GM12874 (cell line): ENCODE measurements at regions not wholly inside any gene's neighbourhood (a gene's known extent, or its start where the extent isn't known, plus 50 kb on each side); places are given as distances from the start of the nearest gene placed in this dataset.

ENCODE experiments used
- TF ChIP-seq, protein P1 (sequence below): IDR thresholded peaks from 2 replicates; pipeline ENCODE4 v1.5.1; 2011; ENCODE audit warnings: low read depth, mild to moderate bottlenecking, control low read depth, low read length, moderate library complexity; ENCODE audit not compliant: insufficient read depth

DNA sequence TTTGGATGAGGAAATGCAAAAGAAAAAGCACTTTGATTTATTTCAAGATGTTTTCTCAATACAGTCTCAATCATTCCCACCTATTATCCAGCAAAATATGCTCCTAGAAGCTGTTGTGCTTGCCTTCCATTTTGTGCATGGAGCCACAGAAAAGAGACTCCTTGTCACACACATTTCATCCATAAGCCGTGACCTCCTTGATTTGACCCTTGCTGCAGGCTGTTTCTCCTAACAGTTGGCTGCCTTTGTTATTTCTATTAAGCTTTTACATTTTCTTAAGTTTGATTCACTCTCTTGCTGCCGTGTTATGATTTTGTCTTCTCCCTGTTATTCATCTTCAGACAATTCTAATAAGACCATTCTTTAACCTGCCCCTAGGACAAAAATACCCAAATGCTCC is 124.2 kb upstream of the PLAAT1 start:
- TF ChIP-seq, protein P1, sequence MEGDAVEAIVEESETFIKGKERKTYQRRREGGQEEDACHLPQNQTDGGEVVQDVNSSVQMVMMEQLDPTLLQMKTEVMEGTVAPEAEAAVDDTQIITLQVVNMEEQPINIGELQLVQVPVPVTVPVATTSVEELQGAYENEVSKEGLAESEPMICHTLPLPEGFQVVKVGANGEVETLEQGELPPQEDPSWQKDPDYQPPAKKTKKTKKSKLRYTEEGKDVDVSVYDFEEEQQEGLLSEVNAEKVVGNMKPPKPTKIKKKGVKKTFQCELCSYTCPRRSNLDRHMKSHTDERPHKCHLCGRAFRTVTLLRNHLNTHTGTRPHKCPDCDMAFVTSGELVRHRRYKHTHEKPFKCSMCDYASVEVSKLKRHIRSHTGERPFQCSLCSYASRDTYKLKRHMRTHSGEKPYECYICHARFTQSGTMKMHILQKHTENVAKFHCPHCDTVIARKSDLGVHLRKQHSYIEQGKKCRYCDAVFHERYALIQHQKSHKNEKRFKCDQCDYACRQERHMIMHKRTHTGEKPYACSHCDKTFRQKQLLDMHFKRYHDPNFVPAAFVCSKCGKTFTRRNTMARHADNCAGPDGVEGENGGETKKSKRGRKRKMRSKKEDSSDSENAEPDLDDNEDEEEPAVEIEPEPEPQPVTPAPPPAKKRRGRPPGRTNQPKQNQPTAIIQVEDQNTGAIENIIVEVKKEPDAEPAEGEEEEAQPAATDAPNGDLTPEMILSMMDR: no peak

DNA sequence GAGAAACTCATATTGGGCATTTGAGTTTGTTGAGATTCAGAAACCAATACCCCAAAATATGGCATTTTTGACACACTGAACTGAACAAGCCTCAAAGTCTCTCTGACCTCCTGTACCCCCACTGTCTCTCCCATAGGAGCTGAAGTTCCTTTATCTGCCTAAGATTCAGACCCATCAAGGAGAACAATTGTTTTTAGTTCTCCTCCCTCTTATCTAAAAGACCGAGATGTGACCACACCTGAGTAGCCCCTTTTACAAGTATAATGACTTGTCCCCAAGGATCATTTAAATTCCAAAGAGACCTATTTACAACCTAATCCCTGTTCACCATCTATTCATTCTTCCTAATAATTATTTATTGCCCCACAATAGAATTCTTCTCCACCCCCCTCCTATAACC is 122.1 kb upstream of the PLAAT1 start:
- TF ChIP-seq, protein P1: no peak

DNA sequence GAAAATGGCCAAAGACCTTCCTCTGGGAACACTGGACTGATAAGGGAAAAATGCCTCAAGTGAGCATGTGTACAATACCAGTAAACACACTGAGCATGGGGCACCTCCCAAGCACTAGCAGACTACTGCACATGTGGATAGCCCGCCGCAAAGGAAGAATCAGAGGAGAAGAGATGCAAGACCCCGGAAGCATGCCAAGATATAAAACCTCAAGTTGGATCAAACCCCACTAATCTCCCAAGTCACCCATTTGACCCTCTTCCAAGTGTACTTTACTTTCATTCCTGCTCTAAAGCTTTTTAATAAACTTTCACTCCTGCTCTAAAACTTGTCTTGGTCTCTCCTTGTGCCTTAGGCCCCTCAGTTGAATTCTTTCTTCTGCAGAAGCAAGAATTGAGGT is 121.1 kb upstream of the PLAAT1 start:
- TF ChIP-seq, protein P1: no peak

DNA sequence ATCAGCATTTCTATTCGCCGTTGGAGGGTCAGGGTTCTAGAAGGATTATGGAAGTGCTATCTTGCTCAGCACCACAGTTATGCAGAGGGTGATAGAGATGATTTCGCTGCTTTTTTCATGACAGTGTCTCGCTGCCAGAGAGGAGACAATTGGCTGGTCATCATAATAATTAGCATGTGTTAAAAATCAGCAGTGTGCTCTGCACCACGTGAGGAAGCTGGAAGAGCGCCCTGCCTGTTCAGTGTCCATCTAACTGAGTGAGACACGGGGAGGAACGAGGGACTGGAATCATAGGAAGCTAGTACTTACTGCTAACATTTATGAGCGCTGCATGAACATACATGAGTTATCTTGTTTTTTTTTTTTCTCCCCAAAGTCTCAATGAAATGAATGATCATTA is 116.2 kb upstream of the PLAAT1 start:
- TF ChIP-seq, protein P1: no peak

DNA sequence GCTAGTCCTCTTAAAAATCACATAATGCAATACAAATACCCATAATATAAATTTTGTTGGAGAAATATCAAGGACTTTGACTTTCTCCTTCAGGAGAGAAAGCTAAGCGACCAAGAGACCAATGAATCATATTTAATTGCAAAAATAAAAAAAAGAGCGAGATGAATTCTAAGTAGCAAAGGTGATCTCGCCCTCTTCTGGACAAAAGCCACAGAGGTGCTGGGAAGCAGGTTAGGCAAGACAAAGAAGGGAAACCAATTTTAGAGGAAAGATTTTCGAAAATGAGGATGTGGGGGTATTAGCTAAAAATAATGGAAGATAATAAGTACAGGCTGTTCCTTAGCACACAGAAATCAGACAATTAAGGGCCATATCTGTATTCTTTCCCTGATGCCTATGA is 111.4 kb upstream of the PLAAT1 start:
- TF ChIP-seq, protein P1: no peak

DNA sequence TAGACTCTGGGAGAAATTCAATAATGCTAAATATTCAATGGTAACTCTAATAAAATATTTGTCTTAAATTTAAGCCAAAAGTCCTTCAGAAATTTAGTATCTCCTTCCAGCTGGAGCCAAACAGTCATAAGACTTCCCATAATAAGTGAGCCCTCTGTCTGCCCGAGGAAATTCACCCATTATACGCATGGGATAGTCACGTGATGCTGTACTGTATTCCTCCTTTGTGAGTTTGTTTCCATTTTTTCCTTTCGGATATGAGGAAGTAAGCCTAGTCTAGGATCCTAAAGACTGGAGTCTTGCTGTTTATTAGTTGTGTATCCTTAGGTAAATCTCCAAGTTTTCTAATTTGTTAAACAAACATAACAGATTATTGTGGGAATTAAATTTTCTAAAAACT is 110.4 kb upstream of the PLAAT1 start:
- TF ChIP-seq, protein P1: no peak

DNA sequence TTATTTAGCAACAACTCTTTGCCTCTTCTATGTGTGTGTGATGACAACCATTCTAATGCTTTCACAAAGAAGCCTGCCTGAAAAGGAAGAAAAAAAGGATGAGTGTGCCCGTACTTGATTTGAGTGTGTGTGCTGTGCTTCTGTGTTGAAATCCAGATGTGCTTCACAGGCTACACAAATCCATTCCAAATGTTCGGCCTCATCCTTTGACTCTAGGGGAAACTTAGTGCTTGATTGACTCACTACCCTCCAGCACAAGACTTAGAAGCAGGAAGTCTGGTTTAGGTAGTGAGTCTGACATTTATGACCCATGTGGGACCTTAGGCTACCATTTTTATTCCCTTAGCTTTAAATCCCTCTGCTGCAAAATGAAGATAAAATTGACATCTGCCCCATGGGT is 108.8 kb upstream of the PLAAT1 start:
- TF ChIP-seq, protein P1: no peak

DNA sequence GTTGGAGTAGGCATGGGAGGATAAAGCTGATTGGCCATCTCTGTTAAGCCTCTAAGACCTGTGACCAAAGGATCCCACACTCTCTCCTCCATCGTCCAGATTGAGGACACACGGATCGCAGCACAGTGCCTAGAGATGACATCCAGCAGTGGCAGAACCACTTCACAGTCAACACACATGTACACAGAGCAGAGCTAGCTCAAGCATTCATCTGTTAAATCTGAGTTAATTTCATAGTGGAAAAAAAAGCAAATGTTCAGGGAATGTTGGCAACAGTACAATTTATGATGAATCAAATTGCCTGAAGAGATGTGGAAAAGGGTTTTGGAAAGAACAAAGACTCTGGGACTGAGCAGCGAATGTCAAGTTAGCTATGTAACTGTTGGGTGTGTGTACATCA is 108.1 kb upstream of the PLAAT1 start:
- TF ChIP-seq, protein P1: no peak
